GM18499 (cell line): ENCODE measurements at regions not wholly inside any gene's neighbourhood (a gene's known extent, or its start where the extent isn't known, plus 50 kb on each side); places are given as distances from the start of the nearest gene placed in this dataset.

ENCODE experiments used
- ATAC-seq: cut with Tn5 transposase; IDR thresholded peaks from one replicate; pipeline ENCODE4 v1.9.1; 2021; ENCODE audit warnings: moderate number of reproducible peaks; ENCODE audit not compliant: insufficient read depth, unreplicated experiment

DNA sequence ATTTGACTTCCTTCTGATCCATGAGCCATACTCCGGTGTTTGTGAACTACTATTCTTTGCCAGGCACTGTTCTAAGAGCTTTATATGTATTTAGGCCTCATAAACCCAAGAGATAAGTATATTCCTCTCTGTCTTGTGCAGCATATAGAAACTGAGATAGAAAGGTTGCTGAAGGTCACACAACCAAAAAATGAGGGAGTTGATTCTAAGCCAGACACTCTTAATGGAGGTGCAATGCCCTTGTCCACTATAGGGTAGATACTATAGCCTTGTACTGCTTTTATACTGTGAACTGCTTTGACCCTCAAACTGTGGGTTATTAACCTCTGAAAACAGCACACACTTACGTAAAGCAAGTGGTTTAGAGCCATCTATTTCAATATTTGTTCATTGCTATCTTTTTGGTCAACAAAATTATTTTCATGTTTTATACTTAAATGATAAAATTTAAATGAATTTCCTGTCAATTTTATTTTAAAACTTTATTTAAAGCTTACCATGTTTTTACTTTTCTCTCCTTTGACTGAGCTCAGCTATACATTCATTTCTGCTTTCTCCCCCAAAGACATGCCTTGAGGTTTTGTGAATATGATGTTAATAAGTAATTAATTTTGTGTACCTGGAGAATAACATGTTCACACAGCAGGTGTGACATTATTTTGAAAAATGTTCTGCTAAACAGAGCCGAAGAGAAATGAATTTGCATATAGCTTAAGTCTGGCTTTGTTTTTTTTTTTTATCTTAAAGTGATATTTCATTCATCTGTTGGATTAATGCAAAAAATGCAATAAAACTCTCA, 687.3 kb downstream of the DNAJB9 start:
- no peak for ATAC-seq

GRCh38 chr7:109259151-109259550, 689.5 kb downstream of the DNAJB9 start:
- peak; percentile 51 for ATAC-seq

DNA sequence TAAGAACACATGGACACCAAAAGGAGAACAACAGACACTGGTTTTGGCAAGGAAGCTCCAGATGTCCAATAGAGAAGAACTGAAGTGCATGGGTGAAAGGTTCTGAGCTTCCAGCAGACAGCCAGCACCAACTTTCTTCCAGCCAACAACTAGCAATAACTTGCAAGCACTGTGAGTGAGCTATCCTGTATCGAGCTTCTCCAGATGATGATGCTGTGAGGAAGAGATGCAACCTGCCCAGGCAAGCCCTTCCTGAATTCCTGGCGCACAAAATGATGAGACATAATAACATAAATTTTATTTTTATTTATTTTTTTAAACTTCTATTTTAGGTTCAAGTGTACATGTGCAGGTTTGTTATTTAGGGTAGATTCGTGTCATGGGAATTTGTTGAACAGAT, 692.1 kb downstream of the DNAJB9 start:
- no peak for ATAC-seq

DNA sequence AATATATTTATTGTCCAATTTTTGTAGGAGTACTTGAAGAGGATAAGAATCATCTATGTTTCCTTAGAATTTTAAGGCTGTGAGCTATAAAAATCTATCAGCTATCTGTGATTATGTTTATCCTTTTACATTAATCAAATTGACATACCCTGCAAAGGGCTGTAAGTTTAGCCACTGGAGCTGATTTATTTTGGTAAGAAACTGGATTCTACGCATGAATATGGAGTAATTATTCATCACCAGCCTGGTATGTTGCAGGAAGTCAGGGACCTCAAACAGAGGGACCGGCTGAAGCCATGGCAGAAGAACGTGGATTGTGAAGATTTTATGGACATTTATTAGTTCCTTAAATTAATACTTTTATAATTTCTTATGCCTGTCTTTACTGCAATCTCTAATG, 696.9 kb downstream of the DNAJB9 start:
- no peak for ATAC-seq

- ATAC-seq = no peak
Measured at GRCh38 chr7:109276348-109276747, 706.7 kb downstream of the DNAJB9 start.

DNA sequence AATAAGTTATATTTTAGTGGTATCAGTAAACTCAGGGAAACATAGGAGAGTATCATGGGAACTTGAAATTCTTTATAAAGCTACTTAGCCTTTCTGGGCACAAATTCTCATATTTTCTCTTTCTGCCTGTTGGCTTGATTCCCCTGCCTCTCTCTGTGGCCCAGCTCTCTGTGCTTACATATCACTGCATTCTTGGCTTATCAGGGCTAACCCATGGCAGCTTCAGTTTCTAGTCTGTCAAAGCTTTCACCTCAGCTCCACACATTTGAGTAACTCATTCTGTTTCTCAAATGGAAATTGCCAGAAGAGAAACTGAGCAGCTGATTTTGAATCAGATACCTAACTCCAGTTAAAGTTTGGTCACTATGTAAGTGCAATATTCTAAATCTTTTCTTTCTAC, 713.1 kb downstream of the DNAJB9 start:
- ATAC-seq = no peak

DNA sequence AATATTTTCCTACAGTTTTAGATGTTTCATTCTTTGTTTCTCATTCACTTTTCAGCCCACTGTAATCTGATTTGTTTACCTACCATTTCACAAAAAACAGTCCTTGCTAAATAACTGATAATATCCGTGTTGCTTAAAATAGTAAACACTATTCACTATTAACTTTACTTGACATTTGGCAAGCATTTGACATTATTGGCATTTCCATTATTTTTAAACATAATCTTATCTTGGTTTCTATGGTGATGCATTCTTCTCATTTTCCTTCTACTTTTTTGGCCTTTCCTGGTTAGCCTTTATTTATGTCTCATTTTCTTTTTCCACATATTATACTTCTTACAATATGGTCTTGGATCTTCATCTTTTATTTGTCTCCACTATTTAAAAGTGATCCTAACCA, 715.3 kb downstream of the DNAJB9 start:
- no peak for ATAC-seq

GRCh38 chr7:109295158-109295557, 725.5 kb downstream of the DNAJB9 start:
- no peak for ATAC-seq

DNA sequence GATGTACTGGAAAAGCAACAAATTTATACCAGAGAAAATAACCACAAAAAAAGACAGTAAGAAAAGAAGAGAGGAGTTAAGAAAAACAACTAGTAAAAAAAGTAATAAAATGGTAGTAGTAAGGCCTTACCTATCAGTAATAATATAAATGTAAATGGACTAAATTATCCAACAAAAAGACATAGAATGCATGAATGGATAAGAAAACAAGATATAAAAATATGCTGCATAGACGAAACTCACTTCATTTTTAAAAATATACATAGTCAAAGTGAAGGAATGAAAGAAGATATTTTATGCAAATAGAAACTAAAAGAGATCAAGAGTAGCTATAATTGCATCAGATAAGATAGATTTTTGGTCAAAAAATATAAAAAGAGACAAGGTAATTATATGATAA, 739.1 kb downstream of the DNAJB9 start:
- ATAC-seq = no peak

DNA sequence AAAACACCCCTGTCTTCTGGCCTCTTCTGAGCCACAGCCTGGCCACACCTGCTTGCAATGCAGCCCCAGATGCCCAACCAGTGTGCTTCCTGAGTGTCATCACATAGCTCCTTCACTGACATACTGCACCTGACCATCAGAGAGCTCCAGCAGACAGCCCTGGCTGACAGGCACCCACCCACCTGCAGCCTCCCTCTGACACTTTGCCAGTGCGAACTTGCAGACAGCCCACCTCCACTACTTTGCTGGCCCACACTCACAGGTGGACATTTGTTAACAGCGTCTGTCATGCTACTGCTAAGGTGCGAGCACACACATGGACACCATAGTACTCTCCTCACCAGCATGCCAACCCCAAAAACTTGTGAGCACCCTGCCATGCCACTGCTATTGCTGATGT, 740.1 kb downstream of the DNAJB9 start:
- no peak for ATAC-seq

- no peak for ATAC-seq
Measured at GRCh38 chr7:109318136-109318535, 748.5 kb downstream of the DNAJB9 start.

DNA sequence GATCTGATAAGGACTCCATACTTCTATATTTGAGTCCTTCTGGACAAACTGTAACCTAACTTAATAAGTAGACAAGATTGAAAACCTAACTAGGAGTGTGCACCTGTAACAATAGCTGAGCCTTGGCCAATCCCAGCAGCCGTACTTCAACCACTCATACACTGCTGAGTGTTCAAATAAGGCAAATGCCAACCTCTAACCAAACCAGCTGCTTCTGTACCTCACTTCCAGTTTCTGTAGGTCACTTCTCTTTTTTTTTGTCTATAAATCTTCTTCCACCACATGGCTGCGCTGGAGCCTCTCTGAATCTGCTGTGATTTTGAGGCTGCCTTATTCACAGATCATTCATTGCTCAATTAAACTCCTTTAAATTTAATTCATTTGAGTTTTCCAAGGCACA, 753.2 kb downstream of the DNAJB9 start:
- peak; percentile 53 for ATAC-seq

GRCh38 chr7:109331423-109331822, 761.7 kb downstream of the DNAJB9 start:
- no peak for ATAC-seq

DNA sequence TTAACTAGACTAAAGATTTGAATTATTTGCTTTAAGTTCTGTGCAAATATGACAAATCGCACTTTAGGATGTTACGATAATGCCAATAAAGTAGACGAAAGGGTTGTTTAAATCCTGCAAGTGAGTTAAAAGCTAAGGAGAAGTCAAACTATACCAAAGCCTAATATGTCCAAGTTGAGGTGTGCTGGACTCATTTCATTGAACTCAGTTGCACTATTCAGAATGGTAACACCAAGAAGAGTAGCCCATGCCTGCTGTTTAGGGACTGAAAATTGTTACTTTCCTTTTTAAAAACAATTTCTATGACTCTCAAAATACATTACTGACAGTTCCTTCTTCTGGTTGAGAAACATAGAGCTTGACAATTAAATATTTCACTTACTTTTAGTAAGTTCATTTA, 766.3 kb downstream of the DNAJB9 start:
- no peak for ATAC-seq

DNA sequence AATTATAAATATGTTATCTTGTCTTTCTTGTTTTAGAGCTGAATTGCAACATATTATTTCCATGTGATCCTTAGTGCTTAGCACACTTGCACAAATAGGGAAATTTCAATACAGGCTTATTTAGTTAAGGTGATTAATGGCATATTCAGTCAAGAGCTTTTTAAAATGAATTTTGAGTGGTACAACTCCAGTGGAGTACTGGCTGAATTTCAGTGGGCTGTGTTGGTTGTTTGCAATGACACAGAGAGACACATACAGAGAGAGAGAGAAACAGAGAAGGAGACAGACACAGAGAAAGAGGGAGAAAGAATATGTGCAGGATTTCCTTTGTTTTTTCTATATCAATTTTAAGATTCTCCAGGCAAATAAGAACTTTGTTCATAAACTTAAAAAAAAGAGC, 766.9 kb downstream of the DNAJB9 start:
- no peak for ATAC-seq

DNA sequence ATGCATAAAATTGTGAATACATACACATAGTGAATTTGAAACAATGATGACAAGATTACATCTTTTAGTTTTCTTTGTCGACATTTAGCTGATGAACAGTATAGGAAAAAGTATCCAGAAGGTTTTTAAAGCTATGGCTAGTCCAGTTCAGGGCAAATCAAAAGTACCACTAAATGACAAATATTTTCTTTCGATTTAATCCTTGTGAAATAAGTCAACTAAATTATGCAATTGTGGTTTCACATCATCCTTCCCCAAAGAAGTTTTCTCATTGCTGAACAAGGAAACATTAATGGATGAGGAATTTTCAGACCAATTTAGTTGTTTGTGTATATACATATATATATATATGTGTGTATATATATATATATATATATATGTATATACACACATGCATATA, 774.0 kb downstream of the DNAJB9 start:
- no peak for ATAC-seq

DNA sequence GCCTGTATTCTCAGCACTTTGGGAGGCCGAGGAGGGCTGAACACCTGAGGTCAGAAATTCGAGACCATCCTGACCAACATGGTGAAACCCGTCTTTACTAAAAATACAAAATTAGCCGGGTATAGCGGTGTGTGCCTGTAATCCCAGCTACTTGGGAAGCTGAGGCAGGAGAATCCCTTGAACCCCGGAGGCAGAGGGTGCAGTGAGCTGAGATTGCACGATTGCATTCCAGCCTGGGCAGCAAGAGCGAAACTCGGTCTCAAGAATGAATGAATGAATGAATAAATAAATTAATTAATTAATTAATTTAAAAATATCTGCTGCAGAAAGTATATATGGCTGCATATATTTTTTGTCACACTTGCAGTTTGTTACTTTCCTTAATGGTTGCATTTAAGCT, 781.8 kb downstream of the DNAJB9 start:
- ATAC-seq = no peak

DNA sequence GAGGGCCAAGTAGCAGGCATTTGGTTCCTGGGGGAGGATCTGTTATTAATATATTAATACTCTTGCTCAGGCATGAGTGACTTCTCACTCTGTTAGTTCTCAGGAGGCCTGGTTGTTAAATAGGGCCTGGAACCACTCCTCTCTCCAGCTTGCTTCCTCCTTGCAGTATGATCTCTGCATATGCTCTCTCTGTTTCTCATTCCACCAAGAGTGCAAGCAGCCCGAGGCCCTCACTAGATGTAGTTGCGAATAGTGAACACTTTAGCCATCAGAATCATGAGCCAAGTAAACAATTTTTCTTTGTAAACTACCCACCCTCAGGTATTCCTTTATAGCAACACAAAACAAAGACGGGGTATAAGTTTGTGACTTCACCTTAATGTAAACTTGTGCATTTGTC, 784.3 kb downstream of the DNAJB9 start:
- no peak for ATAC-seq

GRCh38 chr7:109354552-109354951, 784.9 kb downstream of the DNAJB9 start:
- no peak for ATAC-seq

GRCh38 chr7:109375823-109376222, 806.1 kb downstream of the DNAJB9 start:
- ATAC-seq = no peak

DNA sequence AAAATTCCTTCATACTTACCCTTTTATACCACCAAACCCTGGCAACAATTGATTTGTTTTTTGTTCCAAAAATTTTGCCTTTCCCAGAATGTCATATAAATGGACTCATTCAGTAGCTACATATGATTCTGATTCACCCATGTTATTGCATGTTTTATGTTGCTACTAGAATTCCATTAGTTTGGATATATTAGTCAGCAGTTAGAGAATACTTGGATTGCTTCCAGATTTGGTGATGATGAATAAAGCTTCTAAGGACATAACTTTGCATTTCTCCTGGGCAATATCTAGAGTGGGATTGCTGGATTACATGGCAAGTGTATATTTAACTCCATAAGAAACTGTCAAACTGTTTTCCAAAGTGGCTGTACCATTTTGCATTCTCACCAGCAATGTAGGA, 806.9 kb downstream of the DNAJB9 start:
- no peak for ATAC-seq

DNA sequence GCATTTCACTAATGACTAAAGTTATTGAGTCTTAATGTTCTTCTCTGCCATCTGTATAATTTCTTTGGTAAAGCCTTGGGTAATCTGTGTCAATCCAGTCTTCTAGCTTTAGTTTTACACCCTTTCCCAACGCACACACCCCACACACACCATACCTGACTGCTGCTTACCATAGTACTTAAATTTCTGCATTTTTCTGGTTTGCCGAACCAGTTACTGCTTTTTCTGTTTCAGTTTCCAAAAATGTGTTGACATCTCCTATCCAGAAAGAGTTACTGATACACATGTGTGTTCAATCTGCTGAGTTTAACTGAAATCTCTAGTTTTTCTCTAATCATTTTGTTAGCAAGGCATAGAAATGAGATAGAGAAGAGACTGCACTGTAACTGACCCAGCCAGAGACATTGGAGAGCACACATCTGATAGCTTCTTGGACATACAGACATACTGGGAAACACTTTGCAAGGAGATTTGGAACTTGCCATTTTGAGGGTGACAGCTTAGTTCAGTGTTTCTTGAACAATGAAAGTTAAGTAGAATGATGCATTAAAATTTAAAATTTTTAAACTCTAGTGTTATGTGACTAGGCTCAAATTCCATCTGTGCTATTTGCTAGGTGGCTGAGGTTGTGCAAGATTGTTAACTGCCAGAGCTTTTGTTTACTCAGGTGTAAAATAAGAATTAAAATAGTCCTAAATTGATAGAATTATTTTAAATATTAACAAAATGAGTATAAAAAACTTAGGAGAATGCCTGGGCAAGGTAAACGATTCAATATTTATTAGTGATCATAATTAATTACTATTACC, 807.6 kb downstream of the DNAJB9 start:
- ATAC-seq = no peak
